ENCODE measurements at regions not wholly inside any gene's neighbourhood (a gene's known extent, or its start where the extent isn't known, plus 50 kb on each side); places are given as distances from the start of the nearest gene placed in this dataset.

- intact Hi-C loops (cut with micrococcal nuclease): no loop called here
- H3K4me2 ChIP-seq (ENCODE audit: insufficient read depth, low read length): no peak overlapping the region
- ChIA-PET CTCF (ENCODE audit: low intra/inter-chr PET ratio) (no interaction called here), POLR2A (interaction anchor here (1.0 kb wide), 1 partner anchor 19 kb away, joined by 3 read pairs; no protein-coding TSS in a partner anchor)
- H3K36me3 ChIP-seq (ENCODE audit: control insufficient read depth, insufficient read depth, low read length): no peaks in the 10 kb centered on the region
- in situ Hi-C loops (cut with MboI): no loop called here
- ATAC-seq (no peak), FAIRE-seq (no peak), DNase-seq (ENCODE audit: extremely low read depth in 1 of 4, low spot score in 3 of 4) (no peak)
- no peak overlapping the region for H3K27ac ChIP-seq (ENCODE audit: extremely low read depth, low read depth, low read length)
- H3K9ac ChIP-seq (ENCODE audit: insufficient read depth in 1 of 2, low read depth in 2 of 2, low read length in 2 of 2): no peak overlapping the region
- no peaks in the 10 kb centered on the region for H3K27me3 ChIP-seq (ENCODE audit: control insufficient read depth in 2 of 2, insufficient read depth in 2 of 2, low read length in 2 of 2)
- no peak for TF ChIP-seq ZNF76 (CRISPR knock-in tag; IDR thresholded peaks at IDR 0.05; ENCODE audit: borderline replicate concordance)
- TF ChIP-seq ZNF518B (CRISPR knock-in tag; IDR thresholded peaks at IDR 0.05): no peak
- no peak for TF ChIP-seq CXXC5 (CRISPR knock-in tag; IDR thresholded peaks at IDR 0.05)
- no peak for TF ChIP-seq HDGF (IDR thresholded peaks at IDR 0.05)
- TF ChIP-seq NRF1 (conservative IDR thresholded peaks at IDR 0.05 in 1 of 2, IDR thresholded peaks at IDR 0.05 in 1 of 2): no peak
- no peak for TF ChIP-seq CHD4 (IDR thresholded peaks at IDR 0.05; ENCODE audit: insufficient read depth, insufficient replicate concordance, low read depth, low read length, poor library complexity, severe bottlenecking)
- no peaks in the 10 kb centered on the region for H3K4me1 ChIP-seq (replicated peaks in 1 of 2; ENCODE audit: control insufficient read depth in 2 of 2, insufficient read depth in 2 of 2, low read length in 2 of 2)
- BruUV-seq (replicated peaks): no TSS peak
- no peaks in the 10 kb centered on the region for H4K20me1 ChIP-seq (replicated peaks; ENCODE audit: control insufficient read depth, insufficient read depth, low read length)
- no peaks in the 10 kb centered on the region for H3K9me3 ChIP-seq (replicated peaks; ENCODE audit: control insufficient read depth, insufficient read depth, low read depth, low read length)
- H2AFZ ChIP-seq (ENCODE audit: low read depth, low read length): no peak overlapping the region
- 0% methylated on average over 2 of the region's 4 CpGs for WGBS (ENCODE audit: insufficient coverage, low coverage, missing lambda C conversion rate)
- no peaks in the 10 kb centered on the region for H3K79me2 ChIP-seq (ENCODE audit: control insufficient read depth, insufficient read depth, low read length)
- no peaks in the 10 kb centered on the region for H3K9me1 ChIP-seq (ENCODE audit: control insufficient read depth, insufficient read depth, low read length)
- no peak overlapping the region for H3K4me3 ChIP-seq
These were observed 226.7 kb upstream of the SYNDIG1 start for GRCh38 chr20:24242763-24243162.

Measured in K562 (cell line).